EH (cell line): ENCODE measurements at regions not wholly inside any gene's neighbourhood (a gene's known extent, or its start where the extent isn't known, plus 50 kb on each side); places are given as distances from the start of the nearest gene placed in this dataset.
A peak's percentile ranks its signal among the peaks of the same experiment; 100 is the strongest.
"Not testable (repeated sequence)": the region's sequence is repeated elsewhere in the genome, so short reads cannot be mapped to it uniquely, and the experiment has no call there.

Experiments
- DNase-seq: peaks from one replicate; pipeline ENCODE4 v3.0.0-alpha.2; 2015; ENCODE audit warnings: low read depth

- no peak for DNase-seq
These were observed 825.4 kb downstream of the SEMA5A start for GRCh38 chr5:8720506-8720905.

- no peak for DNase-seq
These were observed 824.3 kb downstream of the SEMA5A start for GRCh38 chr5:8721536-8721935.

GRCh38 chr5:8726383-8727036, 819.4 kb downstream of the SEMA5A start:
- DNase-seq: no peak

- no peak for DNase-seq
These were observed 818.5 kb downstream of the SEMA5A start for GRCh38 chr5:8727396-8727795.

GRCh38 chr5:8729437-8729836, 816.4 kb downstream of the SEMA5A start:
- peak; percentile 68 for DNase-seq

- DNase-seq: peak; percentile 86
These were observed 815.7 kb downstream of the SEMA5A start for GRCh38 chr5:8730194-8730593.

- not testable (repeated sequence) for DNase-seq
These were observed 814.8 kb downstream of the SEMA5A start for GRCh38 chr5:8731110-8731509.

- DNase-seq: no peak
These were observed 805.3 kb downstream of the SEMA5A start for GRCh38 chr5:8740595-8740994.

- no peak for DNase-seq
These were observed 796.3 kb downstream of the SEMA5A start for GRCh38 chr5:8749556-8749955.

- DNase-seq: no peak
These were observed 795.8 kb downstream of the SEMA5A start for GRCh38 chr5:8750100-8750499.

GRCh38 chr5:8751971-8752370, 793.9 kb downstream of the SEMA5A start:
- no peak for DNase-seq

GRCh38 chr5:8752595-8752994, 793.3 kb downstream of the SEMA5A start:
- DNase-seq: no peak

- peak; percentile 72 for DNase-seq
These were observed 789.3 kb downstream of the SEMA5A start for GRCh38 chr5:8756498-8757084.

- DNase-seq: no peak
These were observed 780.0 kb downstream of the SEMA5A start for GRCh38 chr5:8765886-8766285.

GRCh38 chr5:8766448-8766847, 779.4 kb downstream of the SEMA5A start:
- no peak for DNase-seq

- DNase-seq: no peak
These were observed 778.8 kb downstream of the SEMA5A start for GRCh38 chr5:8767111-8767510.

GRCh38 chr5:8767746-8768145, 778.1 kb downstream of the SEMA5A start:
- DNase-seq: no peak

GRCh38 chr5:8769631-8770030, 776.2 kb downstream of the SEMA5A start:
- no peak for DNase-seq

GRCh38 chr5:8770431-8770830, 775.4 kb downstream of the SEMA5A start:
- DNase-seq: no peak

GRCh38 chr5:8773046-8773615, 772.7 kb downstream of the SEMA5A start:
- no peak for DNase-seq

GRCh38 chr5:8784692-8785091, 761.2 kb downstream of the SEMA5A start:
- no peak for DNase-seq

- peak; percentile 39 for DNase-seq
These were observed 757.6 kb downstream of the SEMA5A start for GRCh38 chr5:8788246-8788645.

- no peak for DNase-seq
These were observed 740.2 kb downstream of the SEMA5A start for GRCh38 chr5:8805653-8806052.

- DNase-seq: peak; percentile 58
These were observed 738.2 kb downstream of the SEMA5A start for GRCh38 chr5:8807636-8808035.
